Ishikawa (cell line): ENCODE measurements at regions not wholly inside any gene's neighbourhood (a gene's known extent, or its start where the extent isn't known, plus 50 kb on each side); places are given as distances from the start of the nearest gene placed in this dataset.

Source experiments
- CEBPB ChIP-seq: IDR thresholded peaks from 2 replicates; pipeline ENCODE4 v1.6.1; 2012
- CREB1 ChIP-seq: IDR thresholded peaks from 2 replicates; pipeline ENCODE4 v1.6.1; 2012; ENCODE audit warnings: low read depth
- EGR1 ChIP-seq: IDR thresholded peaks from 2 replicates; pipeline ENCODE4 v1.6.1; 2012
- EP300 ChIP-seq: IDR thresholded peaks from 2 replicates; pipeline ENCODE4 v1.6.1; 2012; ENCODE audit warnings: borderline replicate concordance
- FOXM1 ChIP-seq: IDR thresholded peaks from 2 replicates; pipeline ENCODE4 v1.6.1; 2012; ENCODE audit warnings: low read depth, borderline replicate concordance
- MAX ChIP-seq: IDR thresholded peaks from 2 replicates; pipeline ENCODE4 v1.6.1; 2012
- NFIC ChIP-seq: IDR thresholded peaks from 2 replicates; pipeline ENCODE4 v1.6.1; 2012
- RAD21 ChIP-seq: IDR thresholded peaks from 2 replicates; pipeline ENCODE4 v1.6.1; 2012; ENCODE audit warnings: low read depth
- TAF1 ChIP-seq: IDR thresholded peaks from 2 replicates; pipeline ENCODE4 v1.6.1; 2012; ENCODE audit warnings: low read depth, mild to moderate bottlenecking
- TCF12 ChIP-seq: IDR thresholded peaks from 2 replicates; pipeline ENCODE4 v1.6.1; 2012; ENCODE audit warnings: low read depth
- TEAD4 ChIP-seq: IDR thresholded peaks from 2 replicates; pipeline ENCODE4 v1.6.1; 2012
- USF1 ChIP-seq: IDR thresholded peaks from 2 replicates; pipeline ENCODE4 v1.6.1; 2012
- YY1 ChIP-seq: IDR thresholded peaks from 2 replicates; pipeline ENCODE4 v1.6.1; 2012; ENCODE audit warnings: low read depth
- ZBTB7A ChIP-seq: IDR thresholded peaks from 2 replicates; pipeline ENCODE4 v1.6.1; 2012; ENCODE audit warnings: low read depth
- TF ChIP-seq, protein P1 (sequence below): IDR thresholded peaks from 2 replicates; pipeline ENCODE4 v1.6.1; 2012; ENCODE audit warnings: low read depth, mild to moderate bottlenecking

DNA sequence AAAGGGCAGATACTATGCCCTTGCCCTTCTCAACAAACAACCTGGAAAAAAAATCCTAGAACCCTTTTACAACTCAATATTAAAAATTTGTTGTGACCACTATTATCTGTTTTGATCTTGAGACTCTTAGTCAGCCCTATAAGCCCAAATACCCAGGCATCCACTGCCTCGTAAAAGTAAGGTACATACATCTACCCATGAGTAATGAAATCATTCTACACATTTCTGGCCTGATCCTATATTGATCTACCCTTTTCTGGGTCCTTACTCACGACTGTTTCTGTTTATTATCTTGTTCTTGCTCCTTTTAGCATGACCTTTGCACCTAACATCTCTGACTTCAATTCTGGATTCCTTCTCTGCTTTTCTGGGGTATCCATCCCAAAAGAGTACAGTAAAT, 56.8 kb downstream of the SCG2 start:
- TF ChIP-seq FOXM1, result no peak
- TF ChIP-seq MAX, result no peak
- no peak for TF ChIP-seq RAD21
- no peak for TF ChIP-seq CREB1
- TF ChIP-seq TEAD4, result no peak
- no peak for TF ChIP-seq EP300
- no peak for TF ChIP-seq ZBTB7A

DNA sequence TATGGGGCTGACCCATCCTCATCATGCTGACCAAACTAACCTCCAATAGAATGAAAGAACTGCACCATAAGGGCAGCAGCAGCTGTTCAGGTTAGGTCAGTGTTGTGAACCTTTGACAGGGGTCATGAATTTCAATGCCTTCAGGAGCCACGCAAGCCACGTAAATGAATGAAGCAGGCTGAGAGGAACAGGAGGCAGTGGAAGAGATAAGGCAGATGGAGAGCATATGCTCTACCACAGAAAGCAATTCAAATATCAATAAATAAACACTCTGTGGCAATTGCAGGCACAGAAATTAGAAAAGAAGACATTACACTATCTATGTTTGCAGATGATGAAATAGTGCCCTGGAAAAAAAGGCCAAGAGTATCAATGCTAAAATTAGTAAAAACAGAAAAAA, 56.3 kb downstream of the SCG2 start:
- TF ChIP-seq CEBPB (no peak), YY1 (no peak), CREB1 (no peak), EP300 (no peak), ZBTB7A (no peak), NFIC (no peak), TAF1 (no peak), EGR1 (no peak), TCF12 (no peak), RAD21 (no peak), TEAD4 (no peak), MAX (no peak), FOXM1 (no peak), USF1 (no peak)
- TF ChIP-seq, protein P1, sequence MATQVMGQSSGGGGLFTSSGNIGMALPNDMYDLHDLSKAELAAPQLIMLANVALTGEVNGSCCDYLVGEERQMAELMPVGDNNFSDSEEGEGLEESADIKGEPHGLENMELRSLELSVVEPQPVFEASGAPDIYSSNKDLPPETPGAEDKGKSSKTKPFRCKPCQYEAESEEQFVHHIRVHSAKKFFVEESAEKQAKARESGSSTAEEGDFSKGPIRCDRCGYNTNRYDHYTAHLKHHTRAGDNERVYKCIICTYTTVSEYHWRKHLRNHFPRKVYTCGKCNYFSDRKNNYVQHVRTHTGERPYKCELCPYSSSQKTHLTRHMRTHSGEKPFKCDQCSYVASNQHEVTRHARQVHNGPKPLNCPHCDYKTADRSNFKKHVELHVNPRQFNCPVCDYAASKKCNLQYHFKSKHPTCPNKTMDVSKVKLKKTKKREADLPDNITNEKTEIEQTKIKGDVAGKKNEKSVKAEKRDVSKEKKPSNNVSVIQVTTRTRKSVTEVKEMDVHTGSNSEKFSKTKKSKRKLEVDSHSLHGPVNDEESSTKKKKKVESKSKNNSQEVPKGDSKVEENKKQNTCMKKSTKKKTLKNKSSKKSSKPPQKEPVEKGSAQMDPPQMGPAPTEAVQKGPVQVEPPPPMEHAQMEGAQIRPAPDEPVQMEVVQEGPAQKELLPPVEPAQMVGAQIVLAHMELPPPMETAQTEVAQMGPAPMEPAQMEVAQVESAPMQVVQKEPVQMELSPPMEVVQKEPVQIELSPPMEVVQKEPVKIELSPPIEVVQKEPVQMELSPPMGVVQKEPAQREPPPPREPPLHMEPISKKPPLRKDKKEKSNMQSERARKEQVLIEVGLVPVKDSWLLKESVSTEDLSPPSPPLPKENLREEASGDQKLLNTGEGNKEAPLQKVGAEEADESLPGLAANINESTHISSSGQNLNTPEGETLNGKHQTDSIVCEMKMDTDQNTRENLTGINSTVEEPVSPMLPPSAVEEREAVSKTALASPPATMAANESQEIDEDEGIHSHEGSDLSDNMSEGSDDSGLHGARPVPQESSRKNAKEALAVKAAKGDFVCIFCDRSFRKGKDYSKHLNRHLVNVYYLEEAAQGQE, result no peak
